Left ventricle myocardium inferior (tissue), 1 donor: ENCODE measurements at regions not wholly inside any gene's neighbourhood (a gene's known extent, or its start where the extent isn't known, plus 50 kb on each side); places are given as distances from the start of the nearest gene placed in this dataset.

Experiments
- DNase-seq: peaks from one replicate; pipeline ENCODE4 v3.0.0-alpha.2; 2020
- H3K27ac ChIP-seq: fragments of 200-600 bp; replicated peaks from 2 replicates; pipeline ENCODE4 v1.8.0; 2021
- H3K27me3 ChIP-seq: fragments of 200-600 bp; 2 replicates; pipeline ENCODE4 v1.8.0; 2021; ENCODE audit warnings: low read depth
- H3K36me3 ChIP-seq: fragments of 200-600 bp; 2 replicates; pipeline ENCODE4 v1.8.0; 2021
- H3K4me1 ChIP-seq: fragments of 200-600 bp; 2 replicates; pipeline ENCODE4 v1.8.0; 2021
- H3K4me3 ChIP-seq: fragments of 200-600 bp; 2 replicates; pipeline ENCODE4 v1.8.0; 2021; ENCODE audit warnings: mild to moderate bottlenecking, moderate library complexity
- H3K9me3 ChIP-seq: fragments of 200-600 bp; replicated peaks from 2 replicates; pipeline ENCODE4 v1.8.0; 2021
- intact Hi-C: fragments of 100-400 bp; cut with micrococcal nuclease; formaldehyde crosslinking; loops from one replicate; pipeline ENCODE4 v1.11.0; 2022
- TF ChIP-seq, protein P1 (sequence below): fragments of 200-600 bp; IDR thresholded peaks from 2 replicates; pipeline ENCODE4 v1.8.0; 2021; ENCODE audit warnings: antibody characterized with exemption, mild to moderate bottlenecking, borderline replicate concordance
- donor health status: DM: no; HTN: yes; CAD: no; lungs with severe emphysema.

DNA sequence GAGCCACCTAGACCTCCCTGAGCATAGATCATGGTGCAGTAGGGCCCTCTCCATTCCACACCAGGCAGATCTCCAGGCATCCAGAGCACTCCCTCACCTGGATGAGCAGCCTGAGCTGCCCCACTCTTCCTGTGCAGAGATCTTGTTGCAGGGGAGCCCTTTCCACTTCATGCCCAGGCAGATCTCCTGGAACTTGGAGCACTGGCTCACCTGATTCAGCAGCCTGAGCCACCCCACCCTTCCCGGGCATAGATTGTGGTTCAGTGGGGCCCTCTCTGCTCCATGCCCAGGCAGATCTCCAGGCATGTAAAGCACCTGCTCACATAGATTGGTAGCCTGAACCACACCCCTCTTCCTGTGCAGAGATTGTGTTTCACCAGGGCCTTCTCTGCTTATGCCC lies 78.0 kb downstream of the SEC16B start:
- no peak overlapping the region for H3K4me3 ChIP-seq
- DNase-seq: no peak
- no peaks in the 10 kb centered on the region for H3K36me3 ChIP-seq
- peaks cover 17% of the 10 kb centered on the region for H3K27me3 ChIP-seq
- TF ChIP-seq, protein P1, sequence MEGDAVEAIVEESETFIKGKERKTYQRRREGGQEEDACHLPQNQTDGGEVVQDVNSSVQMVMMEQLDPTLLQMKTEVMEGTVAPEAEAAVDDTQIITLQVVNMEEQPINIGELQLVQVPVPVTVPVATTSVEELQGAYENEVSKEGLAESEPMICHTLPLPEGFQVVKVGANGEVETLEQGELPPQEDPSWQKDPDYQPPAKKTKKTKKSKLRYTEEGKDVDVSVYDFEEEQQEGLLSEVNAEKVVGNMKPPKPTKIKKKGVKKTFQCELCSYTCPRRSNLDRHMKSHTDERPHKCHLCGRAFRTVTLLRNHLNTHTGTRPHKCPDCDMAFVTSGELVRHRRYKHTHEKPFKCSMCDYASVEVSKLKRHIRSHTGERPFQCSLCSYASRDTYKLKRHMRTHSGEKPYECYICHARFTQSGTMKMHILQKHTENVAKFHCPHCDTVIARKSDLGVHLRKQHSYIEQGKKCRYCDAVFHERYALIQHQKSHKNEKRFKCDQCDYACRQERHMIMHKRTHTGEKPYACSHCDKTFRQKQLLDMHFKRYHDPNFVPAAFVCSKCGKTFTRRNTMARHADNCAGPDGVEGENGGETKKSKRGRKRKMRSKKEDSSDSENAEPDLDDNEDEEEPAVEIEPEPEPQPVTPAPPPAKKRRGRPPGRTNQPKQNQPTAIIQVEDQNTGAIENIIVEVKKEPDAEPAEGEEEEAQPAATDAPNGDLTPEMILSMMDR: no peak
- no peak overlapping the region for H3K27ac ChIP-seq
- intact Hi-C loops: no loop called here
- H3K9me3 ChIP-seq: peaks cover 30% of the 10 kb centered on the region
- no peaks in the 10 kb centered on the region for H3K4me1 ChIP-seq

DNA sequence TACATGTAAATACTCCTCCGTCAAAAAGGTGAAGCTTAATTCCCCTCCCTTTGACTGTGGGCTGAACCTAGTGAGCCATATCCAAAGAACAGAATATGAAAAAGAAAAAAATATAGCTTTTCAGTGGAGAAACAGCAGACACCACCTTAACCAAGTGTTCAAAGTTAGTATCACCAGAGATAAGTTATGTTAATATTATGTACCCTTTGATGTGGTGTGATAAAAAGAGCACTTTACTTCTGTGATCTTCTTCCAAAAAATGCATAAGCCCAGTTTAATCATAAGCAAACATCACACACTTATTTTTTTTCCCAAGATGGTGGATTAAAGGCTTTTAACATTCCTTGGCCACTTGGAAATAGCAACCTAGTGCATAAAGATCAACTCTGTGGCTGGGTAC lies 79.4 kb downstream of the SEC16B start:
- no peaks in the 10 kb centered on the region for H3K36me3 ChIP-seq
- H3K9me3 ChIP-seq: peaks cover 35% of the 10 kb centered on the region
- intact Hi-C loops: no loop called here
- H3K4me1 ChIP-seq: no peaks in the 10 kb centered on the region
- H3K4me3 ChIP-seq: no peak overlapping the region
- H3K27me3 ChIP-seq: peaks cover 17% of the 10 kb centered on the region
- DNase-seq: no peak
- TF ChIP-seq, protein P1: no peak
- no peak overlapping the region for H3K27ac ChIP-seq

DNA sequence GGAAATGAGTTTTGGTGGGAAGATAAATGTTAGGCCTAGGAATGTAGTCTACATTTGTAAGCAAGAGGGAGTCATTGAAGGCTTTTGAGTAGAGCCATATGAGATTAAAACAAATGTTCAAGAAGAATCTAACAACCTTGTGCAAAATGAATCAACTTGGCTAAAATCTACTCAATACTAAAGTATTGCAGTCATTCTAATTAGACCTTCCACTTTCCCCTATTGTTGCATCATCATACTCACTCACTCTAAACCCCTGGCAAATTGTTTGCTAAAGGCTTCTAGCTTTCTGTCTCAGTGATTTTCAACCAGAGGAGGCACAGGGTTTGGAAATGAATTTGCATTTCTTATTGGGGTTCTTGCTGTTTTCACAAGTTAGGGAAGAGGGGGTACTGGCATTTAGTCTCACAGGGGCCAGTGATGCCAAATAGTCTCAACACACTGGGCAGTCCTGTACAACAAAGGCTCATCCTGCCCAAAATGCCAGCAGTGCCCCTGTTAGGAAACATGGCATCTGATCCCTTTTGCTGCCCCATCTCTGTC lies 85.3 kb downstream of the SEC16B start:
- no peak for DNase-seq
- Histone ChIP-seq H3K27me3 (peaks cover 18% of the 10 kb centered on the region), H3K4me3 (no peak overlapping the region), H3K4me1 (no peaks in the 10 kb centered on the region), H3K9me3 (peaks cover 5% of the 10 kb centered on the region), H3K36me3 (no peaks in the 10 kb centered on the region), H3K27ac (no peak overlapping the region)
- TF ChIP-seq, protein P1: no peak
- intact Hi-C loops: no loop called here

DNA sequence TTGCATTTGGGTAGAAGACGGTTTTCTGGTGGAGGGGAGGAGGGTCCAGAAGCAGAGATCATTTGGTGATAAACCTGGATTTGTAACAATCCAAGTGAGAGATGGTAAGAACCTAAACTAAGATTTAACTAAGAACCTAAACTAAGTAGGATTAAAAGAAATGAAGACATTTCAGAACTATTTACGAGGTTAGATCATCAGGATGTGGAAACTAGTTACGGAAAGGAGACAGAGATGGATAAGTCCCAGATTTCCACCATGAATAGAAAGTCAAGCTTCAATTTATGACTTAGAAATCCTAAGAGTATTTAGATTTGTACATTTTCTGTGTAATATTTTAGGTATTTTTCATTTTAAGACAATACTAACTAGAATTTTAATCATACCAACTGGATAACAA lies 86.3 kb downstream of the SEC16B start:
- intact Hi-C loops: no loop called here
- no peaks in the 10 kb centered on the region for H3K36me3 ChIP-seq
- TF ChIP-seq, protein P1: no peak
- peaks cover 5% of the 10 kb centered on the region for H3K9me3 ChIP-seq
- H3K4me1 ChIP-seq: no peaks in the 10 kb centered on the region
- no peak overlapping the region for H3K27ac ChIP-seq
- H3K4me3 ChIP-seq: no peak overlapping the region
- DNase-seq: no peak
- peaks cover 26% of the 10 kb centered on the region for H3K27me3 ChIP-seq

DNA sequence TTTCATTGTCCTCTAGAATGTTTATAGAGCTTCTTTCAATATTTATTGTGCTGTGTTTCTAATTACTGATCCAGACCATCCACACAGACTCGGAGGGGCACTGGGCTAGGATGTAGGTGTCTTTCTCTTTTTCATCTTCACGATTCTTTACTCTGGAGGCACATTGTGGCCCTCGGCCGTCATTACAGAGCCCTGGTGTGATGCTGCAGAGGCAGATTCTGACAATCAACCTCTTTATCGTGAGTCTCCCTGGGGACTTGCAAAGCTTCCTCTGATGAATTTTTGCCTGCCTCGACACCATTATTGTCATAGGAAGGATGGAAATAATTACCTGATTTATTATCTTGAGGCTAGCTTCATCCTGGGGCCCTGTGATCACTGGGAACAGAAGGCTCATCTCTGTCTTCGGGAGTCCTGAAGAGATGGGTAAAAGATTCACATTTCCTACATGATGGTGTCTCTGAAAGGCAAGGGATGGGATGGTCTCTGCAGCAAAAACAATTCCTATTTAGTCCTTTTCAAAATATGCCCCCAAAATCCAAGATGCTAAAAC lies 89.4 kb downstream of the SEC16B start:
- Histone ChIP-seq H3K9me3 (no peaks in the 10 kb centered on the region), H3K27me3 (peaks cover 48% of the 10 kb centered on the region), H3K4me3 (no peak overlapping the region), H3K27ac (no peak overlapping the region), H3K4me1 (no peaks in the 10 kb centered on the region), H3K36me3 (no peaks in the 10 kb centered on the region)
- intact Hi-C loops: no loop called here
- DNase-seq: no peak
- TF ChIP-seq, protein P1: no peak
